H7 (cell line): ENCODE measurements at regions not wholly inside any gene's neighbourhood (a gene's known extent, or its start where the extent isn't known, plus 50 kb on each side); places are given as distances from the start of the nearest gene placed in this dataset.

Experiments
- DNase-seq: peaks from one replicate; pipeline ENCODE4 v3.0.0; 2012
- H3K27me3 ChIP-seq: 2 replicates; pipeline ENCODE4 v1.6.0; 2011; ENCODE audit warnings: mild to moderate bottlenecking, low read length; ENCODE audit not compliant: control insufficient read depth, insufficient read depth
- H3K36me3 ChIP-seq: replicated peaks from 2 replicates; pipeline ENCODE4 v1.5.1; 2011; ENCODE audit warnings: low read length; ENCODE audit not compliant: control insufficient read depth, insufficient read depth
- H3K4me3 ChIP-seq: 2 replicates; pipeline ENCODE4 v1.5.1; 2011; ENCODE audit warnings: low read depth, mild to moderate bottlenecking, control low read depth, low read length, moderate library complexity; ENCODE audit not compliant: insufficient read depth

DNA sequence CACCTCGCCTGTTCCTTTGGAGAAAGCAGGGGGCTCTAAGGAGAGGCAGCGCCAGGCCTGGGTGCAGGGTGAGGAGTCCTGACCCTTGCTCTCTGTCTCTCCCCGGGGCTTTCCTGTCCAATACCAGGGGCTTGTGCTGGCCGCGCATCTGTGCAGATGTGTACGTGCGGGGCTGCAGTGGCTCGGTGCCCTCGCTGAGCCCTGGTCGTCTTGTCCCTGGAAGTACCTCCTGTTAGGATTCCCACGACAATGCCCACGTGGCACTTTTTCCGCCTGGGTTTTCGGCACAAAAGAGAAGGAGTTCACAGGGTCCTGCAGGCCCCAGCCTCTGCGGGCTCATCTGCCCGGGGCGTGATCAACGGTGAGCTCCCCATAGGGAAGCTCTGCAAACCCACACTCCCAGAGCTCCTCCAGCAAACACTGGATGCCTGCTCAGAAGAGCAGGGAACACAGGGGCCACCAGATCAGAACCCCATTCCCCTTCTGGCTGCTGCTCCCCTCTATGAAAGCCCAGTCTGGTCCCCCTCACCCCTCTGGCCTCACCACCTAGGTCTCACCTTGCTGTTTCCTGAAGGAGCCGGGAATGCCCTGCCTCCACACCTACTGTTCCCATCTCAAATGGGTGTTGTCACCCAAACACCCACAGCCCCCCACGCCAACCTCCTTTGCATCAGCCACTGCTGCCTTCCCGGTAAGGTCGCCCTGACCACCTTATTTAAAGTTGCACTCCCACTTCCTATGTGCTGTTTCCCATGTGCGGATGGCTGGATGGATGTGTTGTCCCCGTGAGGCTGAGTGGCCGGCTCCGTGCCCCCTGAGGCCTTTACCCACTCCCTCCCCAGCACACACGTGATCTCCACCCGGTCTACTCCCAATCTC is 62.6 kb upstream of the PRR20G start:
- DNase-seq: no peak
- Histone ChIP-seq H3K4me3 (no peak overlapping the region), H3K36me3 (no peaks in the 10 kb centered on the region), H3K27me3 (no peaks in the 10 kb centered on the region)

DNA sequence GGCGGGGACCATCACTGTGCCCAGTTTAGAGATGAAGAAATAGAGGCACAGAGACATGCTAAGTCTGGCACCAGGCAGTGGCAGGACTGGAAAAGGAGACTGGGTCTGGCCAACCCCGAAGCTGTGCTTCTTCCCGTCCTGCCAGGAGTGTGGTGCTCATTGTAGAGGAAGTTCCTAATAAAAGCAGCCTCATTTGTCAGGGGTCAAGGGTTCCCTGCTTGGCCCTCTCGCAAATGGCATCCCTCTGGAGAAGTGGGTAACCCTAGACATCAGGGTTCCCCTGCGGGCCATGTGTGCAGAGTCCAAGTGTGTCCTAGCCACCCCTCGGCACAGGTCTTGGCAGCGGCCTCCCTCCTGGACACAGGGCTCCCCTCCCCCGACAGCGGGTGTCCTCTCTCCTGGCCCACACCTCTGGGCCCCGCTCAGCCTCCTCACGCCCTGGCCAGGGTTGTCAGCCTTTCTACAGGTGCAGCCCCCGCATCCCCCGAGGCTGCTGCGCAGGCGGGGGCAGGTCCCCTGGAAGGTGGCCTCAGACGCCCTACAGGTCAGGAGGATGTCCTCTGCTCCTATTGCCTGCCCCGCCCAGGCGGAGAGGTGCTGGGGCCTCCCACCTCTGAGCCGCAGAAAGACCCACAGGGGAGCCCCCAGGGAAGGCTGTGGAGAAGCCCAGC is 61.8 kb upstream of the PRR20G start:
- no peaks in the 10 kb centered on the region for H3K36me3 ChIP-seq
- no peak for DNase-seq
- H3K27me3 ChIP-seq: no peaks in the 10 kb centered on the region
- no peak overlapping the region for H3K4me3 ChIP-seq

DNA sequence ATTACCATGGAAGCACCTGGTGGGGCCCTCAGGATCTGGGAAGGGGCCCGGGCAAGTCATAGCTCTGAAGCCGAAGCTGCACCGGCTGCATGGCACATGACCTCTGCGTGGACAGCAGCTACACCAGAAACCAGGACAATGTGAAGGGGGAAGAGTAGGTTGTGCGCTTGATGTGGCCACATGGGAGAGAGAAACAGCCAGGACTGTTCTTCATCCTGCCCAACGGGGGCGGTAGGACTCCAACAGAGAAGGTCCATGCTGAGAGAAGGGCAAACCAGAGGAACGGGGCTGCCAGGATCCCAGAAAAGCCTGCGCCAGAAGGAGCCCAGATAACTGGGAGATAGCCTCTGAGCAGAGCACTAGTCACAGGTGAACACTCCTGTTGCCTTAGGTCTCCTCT is 54.9 kb upstream of the PRR20G start:
- H3K27me3 ChIP-seq: no peaks in the 10 kb centered on the region
- no peaks in the 10 kb centered on the region for H3K36me3 ChIP-seq
- no peak overlapping the region for H3K4me3 ChIP-seq
- peak; percentile 70 for DNase-seq

DNA sequence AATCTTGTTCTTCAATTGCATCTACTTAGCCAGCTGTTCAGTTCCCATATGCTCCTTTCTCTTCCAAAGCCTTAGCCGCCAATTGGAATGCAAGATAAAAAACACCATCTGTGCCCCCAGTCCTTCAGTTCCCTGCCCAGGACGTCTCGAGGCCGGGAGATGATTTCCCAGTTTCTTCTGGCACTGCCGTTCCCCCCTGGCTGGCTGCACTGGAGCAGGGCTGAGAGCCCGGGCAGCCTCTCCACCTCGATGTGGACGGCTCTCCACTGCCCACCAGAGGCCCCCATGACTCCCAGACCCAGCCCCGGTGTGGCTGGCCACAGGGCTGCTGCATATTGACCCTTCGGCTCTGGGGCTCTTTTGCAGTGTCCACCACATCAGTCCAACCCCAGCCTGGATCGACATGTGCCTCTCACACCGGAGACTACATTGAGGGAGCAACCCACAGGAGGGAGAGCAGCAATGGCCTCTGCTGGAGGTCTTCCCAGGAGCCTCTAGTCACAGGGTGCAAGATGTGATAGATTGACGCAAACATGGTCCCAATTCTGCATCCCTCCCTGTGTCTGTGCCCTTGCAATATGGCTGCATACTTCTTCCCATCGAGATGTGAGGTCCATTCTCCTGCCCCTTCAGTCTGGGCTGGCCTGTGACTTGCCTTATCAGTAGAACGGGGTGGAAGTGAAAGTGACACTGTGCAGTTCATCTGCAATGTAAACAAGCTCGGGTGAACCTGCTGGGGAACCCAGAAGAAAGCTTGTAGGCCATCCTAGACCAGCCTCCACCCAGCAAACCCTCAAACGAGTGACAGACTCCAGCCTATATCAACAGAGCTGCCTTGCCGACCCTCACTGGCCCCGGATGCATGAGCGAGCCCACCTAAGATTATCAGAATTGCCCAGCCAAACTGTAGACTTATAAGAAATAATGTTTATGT is 52.3 kb upstream of the PRR20G start:
- peak; percentile 60 for DNase-seq
- no peak overlapping the region for H3K4me3 ChIP-seq
- peaks cover 1% of the 10 kb centered on the region; the same call in 1 of the 2 replicates for H3K27me3 ChIP-seq
- H3K36me3 ChIP-seq: no peaks in the 10 kb centered on the region

DNA sequence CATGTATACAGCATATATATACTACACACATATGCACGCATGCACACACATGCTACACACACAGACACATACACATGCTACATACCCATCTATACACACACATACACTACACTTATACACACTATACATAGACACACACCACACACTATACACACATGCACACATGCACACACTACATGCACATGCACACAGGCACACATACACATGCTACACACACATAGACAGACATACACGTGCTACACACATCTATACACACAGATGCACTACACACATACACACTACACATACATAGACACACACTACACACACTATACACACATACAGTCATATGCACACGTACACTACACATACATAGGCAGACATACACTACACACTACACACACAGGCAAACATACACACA is 51.2 kb upstream of the PRR20G start:
- DNase-seq: no peak
- Histone ChIP-seq H3K4me3 (no peak overlapping the region), H3K27me3 (peaks cover 1% of the 10 kb centered on the region; the same call in 1 of the 2 replicates), H3K36me3 (no peaks in the 10 kb centered on the region)

DNA sequence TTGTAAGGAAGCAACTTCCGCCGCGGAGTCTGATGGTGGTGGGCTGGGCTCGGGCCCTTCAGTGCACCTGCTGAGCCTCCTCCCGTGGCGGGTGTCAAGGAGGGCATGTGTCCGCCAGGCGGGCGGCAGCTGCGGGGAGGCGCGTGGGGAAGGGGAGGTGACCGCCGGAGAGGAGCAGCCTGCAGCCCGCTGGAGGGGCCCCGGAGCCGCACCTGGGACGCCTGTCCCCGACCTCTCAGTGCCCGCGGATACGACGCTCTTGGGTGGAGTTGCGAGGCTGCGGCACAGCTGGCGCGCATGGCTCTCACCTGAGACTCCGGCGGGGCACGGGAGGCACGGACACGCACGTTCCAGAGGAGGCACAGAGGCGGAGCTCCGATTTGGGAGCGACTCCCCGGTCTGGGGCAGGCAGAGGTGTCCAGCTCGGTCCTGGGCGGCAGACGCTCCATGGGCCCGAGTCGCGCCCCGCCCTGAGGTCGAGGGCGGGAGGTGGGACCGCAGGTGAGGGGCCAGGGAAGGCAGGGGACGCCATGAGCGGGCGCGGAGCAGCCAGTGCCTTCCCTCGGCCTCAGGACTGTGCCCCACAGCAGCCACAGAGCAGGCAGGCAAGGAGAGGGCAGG is 50.2 kb upstream of the PRR20G start:
- H3K4me3 ChIP-seq: no peak overlapping the region; the same call in 1 of the 2 replicates
- peaks cover 1% of the 10 kb centered on the region; the same call in 1 of the 2 replicates for H3K27me3 ChIP-seq
- no peaks in the 10 kb centered on the region for H3K36me3 ChIP-seq
- no peak for DNase-seq
